AG04450 (cell line): ENCODE measurements at regions not wholly inside any gene's neighbourhood (a gene's known extent, or its start where the extent isn't known, plus 50 kb on each side); places are given as distances from the start of the nearest gene placed in this dataset.
"Not testable (repeated sequence)": the region's sequence is repeated elsewhere in the genome, so short reads cannot be mapped to it uniquely, and the experiment has no call there.

Experiments
- CTCF ChIA-PET: fragments of 300-600, 350-600 bp; formaldehyde crosslinking; extraction: SDS; loops from one replicate; lab custom pipeline; 2022; ENCODE audit warnings: antibody characterized with exemption, inconsistent platforms; lab: Charles Lee
- POLR2A ChIA-PET: fragments of 350-600 bp; formaldehyde crosslinking; extraction: SDS; loops from one replicate; lab custom pipeline; 2021; ENCODE audit warnings: antibody characterized with exemption, inconsistent platforms; lab: Yijun Ruan, JAX
- DNase-seq: peaks from one replicate; pipeline ENCODE4 v3.0.0-alpha.2; 2011; ENCODE audit warnings: low read depth, low spot score
- H3K27ac ChIP-seq: one replicate; pipeline ENCODE4 v1.5.1; 2012; ENCODE audit warnings: low read depth, low read length, control low read depth
- H3K27me3 ChIP-seq: one replicate; pipeline ENCODE4 v1.6.0; 2012; ENCODE audit warnings: low read length; ENCODE audit not compliant: control insufficient read depth, insufficient read depth
- H3K4me3 ChIP-seq: 2 replicates; pipeline ENCODE4 v1.5.1; 2011; ENCODE audit warnings: mild to moderate bottlenecking, low read depth, low read length, control low read depth
- H3K9me3 ChIP-seq: 2 replicates; pipeline ENCODE4 v1.5.1; 2012; ENCODE audit warnings: low read length; ENCODE audit not compliant: control insufficient read depth, insufficient read depth
- TF ChIP-seq, protein P1 (sequence below): IDR thresholded peaks from 2 replicates; pipeline ENCODE4 v1.5.1; 2011; ENCODE audit warnings: low read depth, low read length, control low read depth, inconsistent platforms

DNA sequence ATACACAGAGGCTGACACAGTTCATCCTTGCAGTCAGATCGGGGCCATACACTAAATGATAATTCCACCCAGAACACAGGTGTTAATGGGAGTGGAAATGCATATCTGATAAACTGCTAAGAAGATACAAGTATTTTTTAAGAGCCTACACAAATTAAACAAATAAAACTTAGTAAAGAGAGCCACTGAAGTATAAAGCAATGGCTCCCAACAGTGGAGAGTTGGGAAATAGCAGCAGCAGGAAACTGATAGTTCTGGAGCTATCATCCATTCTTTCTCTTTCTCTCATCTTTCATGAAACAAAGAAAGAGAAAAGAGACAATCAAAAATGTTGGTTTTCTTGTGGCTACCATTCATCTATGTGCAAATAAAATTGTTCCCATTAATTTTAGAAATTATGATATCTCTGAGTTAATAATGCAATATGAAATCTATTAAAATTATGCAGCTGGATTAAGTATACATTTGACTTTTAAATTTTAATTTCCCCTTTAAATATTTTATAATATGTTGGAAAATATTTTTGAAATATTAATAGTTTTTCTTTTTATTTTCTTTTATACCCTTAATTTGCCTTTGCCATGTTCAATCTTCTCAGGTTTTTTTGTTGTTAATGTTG, 120.8 kb downstream of the EMB start:
- ChIA-PET CTCF (no interaction called here), POLR2A (no interaction called here)
- Histone ChIP-seq H3K27me3 (no peaks in the 10 kb centered on the region), H3K9me3 (no peaks in the 10 kb centered on the region), H3K4me3 (no peak overlapping the region), H3K27ac (no peak overlapping the region)
- TF ChIP-seq, protein P1, sequence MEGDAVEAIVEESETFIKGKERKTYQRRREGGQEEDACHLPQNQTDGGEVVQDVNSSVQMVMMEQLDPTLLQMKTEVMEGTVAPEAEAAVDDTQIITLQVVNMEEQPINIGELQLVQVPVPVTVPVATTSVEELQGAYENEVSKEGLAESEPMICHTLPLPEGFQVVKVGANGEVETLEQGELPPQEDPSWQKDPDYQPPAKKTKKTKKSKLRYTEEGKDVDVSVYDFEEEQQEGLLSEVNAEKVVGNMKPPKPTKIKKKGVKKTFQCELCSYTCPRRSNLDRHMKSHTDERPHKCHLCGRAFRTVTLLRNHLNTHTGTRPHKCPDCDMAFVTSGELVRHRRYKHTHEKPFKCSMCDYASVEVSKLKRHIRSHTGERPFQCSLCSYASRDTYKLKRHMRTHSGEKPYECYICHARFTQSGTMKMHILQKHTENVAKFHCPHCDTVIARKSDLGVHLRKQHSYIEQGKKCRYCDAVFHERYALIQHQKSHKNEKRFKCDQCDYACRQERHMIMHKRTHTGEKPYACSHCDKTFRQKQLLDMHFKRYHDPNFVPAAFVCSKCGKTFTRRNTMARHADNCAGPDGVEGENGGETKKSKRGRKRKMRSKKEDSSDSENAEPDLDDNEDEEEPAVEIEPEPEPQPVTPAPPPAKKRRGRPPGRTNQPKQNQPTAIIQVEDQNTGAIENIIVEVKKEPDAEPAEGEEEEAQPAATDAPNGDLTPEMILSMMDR = no peak
- no peak for DNase-seq

DNA sequence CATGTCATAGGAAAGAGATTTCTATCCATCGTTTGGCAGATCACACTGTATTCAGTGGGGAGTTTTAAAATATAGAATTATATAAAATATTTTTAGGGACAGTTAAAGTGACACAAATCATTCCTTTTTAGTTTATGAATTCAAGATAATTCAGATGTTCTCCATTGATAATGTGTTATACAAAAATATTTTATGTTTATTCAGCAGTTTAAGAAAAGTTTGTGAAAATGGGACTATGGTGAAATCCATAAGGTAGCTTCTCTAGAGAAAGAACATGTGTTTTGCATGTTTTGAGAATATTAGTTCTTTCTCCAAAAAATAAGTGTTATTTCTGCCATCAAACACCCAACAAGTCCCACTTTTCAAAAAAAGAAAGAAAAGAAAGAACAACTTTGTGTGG, 122.9 kb downstream of the EMB start:
- Histone ChIP-seq H3K27ac (no peak overlapping the region), H3K4me3 (no peak overlapping the region), H3K27me3 (no peaks in the 10 kb centered on the region), H3K9me3 (no peaks in the 10 kb centered on the region)
- TF ChIP-seq, protein P1 = no peak
- ChIA-PET CTCF (no interaction called here), POLR2A (no interaction called here)
- no peak for DNase-seq

DNA sequence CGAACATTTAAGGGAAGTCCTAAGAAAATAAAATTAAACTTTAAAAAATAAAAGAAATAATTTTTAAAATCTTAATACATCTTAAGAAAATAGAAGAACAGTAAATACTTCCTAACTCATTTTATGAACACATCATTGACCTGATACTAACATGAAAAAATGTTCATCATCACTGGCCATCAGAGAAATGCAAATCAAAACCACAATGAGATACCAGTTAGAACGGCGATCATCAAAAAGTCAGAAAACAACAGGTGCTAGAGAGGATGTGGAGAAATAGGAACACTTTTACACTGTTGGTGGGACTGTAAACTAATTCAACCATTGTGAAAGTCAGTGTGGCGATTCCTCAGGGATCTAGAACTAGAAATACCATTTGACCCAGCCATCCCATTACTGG, 134.6 kb downstream of the EMB start:
- DNase-seq, H3K27me3 ChIP-seq, H3K4me3 ChIP-seq, CTCF ChIA-PET, H3K9me3 ChIP-seq, H3K27ac ChIP-seq, POLR2A ChIA-PET: not testable (repeated sequence)

DNA sequence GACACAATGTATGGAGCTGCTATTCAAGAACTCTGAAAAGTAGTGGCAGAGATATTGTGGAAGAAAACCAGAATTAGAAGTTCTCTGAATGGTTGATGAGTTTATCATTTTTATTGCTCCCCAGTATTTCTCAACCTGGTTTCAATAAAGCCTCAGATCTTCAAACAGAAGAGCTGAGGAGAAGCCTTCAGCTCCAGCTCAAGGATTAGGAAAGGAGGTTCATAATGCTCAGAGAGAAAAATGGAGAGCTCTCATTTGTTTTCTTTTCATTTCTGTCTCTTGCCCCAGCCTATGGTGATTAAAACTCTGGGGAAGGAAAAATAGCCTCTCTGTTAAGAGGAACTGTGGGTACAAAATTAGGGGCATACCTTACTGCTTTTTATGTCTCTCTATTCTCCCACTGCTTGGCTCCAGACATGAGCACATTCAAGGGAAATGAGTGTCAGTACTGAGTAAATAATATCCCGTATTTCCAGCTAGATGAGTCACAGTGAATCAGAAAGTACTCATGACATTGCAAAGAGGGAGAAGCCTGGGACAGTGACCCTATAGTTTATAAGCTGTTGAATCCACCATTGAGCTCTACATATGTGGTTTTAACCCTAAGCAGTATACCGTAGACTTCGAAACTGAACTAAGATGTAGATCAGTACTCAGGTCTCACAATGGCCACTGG, 138.1 kb downstream of the EMB start:
- no peak for DNase-seq
- Histone ChIP-seq H3K27ac (no peak overlapping the region), H3K27me3 (no peaks in the 10 kb centered on the region), H3K9me3 (no peaks in the 10 kb centered on the region), H3K4me3 (no peak overlapping the region)
- POLR2A ChIA-PET = no interaction called here
- TF ChIP-seq, protein P1 = no peak
- CTCF ChIA-PET = no interaction called here

DNA sequence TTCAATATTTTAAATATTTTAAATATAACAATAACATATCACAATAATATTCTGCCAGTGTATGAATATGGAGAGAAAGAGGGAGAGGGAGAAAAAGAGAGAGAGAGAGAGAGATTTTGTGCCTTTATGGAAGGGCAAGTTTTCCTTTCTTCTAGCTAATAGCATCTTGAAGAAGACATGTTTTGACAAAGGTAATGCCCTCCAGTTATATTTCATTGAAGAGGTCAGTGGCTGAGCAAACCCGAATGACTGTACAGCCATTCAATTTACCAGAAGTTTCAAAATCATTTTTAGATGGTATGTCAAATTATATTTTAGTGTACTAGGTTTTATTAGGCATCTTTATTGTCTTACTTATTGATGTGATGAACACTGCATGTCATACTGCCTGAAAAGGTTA, 139.3 kb downstream of the EMB start:
- POLR2A ChIA-PET = no interaction called here
- H3K27ac ChIP-seq = no peak overlapping the region
- no peaks in the 10 kb centered on the region for H3K27me3 ChIP-seq
- no peaks in the 10 kb centered on the region for H3K9me3 ChIP-seq
- TF ChIP-seq, protein P1 = no peak
- H3K4me3 ChIP-seq = no peak overlapping the region
- CTCF ChIA-PET = no interaction called here
- DNase-seq = no peak
